GM12864 (cell line): ENCODE measurements at regions not wholly inside any gene's neighbourhood (a gene's known extent, or its start where the extent isn't known, plus 50 kb on each side); places are given as distances from the start of the nearest gene placed in this dataset.

Experiments used
- DNase-seq: peaks from one replicate; pipeline ENCODE4 v3.0.0-alpha.2; 2011; ENCODE audit warnings: low read depth
- H3K4me3 ChIP-seq: 2 replicates; pipeline ENCODE4 v1.5.1; 2011; ENCODE audit warnings: mild to moderate bottlenecking, low read depth, low read length, control low read depth
- TF ChIP-seq, protein P1 (sequence below): IDR thresholded peaks from 2 replicates; pipeline ENCODE4 v1.5.1; 2011; ENCODE audit warnings: low read depth, mild to moderate bottlenecking, moderate library complexity, low read length, control low read depth, inconsistent platforms; ENCODE audit errors: missing control alignments

DNA sequence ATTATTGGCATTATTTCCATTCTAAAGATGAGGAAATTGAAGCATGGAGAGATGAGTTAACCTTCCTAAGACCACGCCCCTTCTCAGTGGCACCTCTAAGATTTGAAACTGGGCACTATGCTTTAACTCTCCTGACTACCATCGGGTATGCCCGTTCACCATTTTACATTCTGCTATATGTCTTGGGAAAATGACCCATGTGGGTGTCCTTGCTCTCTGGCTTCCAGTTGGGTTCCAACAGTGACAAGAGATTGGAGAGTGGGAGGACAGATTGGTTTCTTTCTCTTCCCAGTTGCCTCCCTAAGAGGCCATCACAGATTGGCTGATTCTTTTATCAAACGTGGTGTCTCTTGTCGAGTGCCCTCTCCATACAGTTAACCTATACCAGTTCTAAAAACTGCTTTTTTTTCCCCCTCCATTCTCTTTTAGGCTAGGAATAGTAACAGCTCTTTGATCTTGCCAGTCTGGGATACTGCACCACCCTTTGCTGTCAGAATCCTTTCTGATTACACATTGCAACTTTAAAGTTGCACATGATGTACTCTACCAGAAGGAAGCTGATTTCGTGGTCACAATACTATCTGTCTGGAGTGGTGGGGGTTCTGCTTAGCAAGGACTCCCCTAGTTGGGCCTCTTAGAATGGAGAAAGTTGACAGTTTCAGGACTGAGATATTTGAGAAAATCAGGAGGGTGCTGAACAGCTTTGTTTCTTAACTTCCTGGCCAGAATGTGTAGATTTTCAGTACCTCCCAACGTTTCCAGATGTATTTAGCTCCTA lies 88.0 kb upstream of the ELOVL5 start:
- H3K4me3 ChIP-seq = no peak overlapping the region
- TF ChIP-seq, protein P1, sequence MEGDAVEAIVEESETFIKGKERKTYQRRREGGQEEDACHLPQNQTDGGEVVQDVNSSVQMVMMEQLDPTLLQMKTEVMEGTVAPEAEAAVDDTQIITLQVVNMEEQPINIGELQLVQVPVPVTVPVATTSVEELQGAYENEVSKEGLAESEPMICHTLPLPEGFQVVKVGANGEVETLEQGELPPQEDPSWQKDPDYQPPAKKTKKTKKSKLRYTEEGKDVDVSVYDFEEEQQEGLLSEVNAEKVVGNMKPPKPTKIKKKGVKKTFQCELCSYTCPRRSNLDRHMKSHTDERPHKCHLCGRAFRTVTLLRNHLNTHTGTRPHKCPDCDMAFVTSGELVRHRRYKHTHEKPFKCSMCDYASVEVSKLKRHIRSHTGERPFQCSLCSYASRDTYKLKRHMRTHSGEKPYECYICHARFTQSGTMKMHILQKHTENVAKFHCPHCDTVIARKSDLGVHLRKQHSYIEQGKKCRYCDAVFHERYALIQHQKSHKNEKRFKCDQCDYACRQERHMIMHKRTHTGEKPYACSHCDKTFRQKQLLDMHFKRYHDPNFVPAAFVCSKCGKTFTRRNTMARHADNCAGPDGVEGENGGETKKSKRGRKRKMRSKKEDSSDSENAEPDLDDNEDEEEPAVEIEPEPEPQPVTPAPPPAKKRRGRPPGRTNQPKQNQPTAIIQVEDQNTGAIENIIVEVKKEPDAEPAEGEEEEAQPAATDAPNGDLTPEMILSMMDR = no peak

DNA sequence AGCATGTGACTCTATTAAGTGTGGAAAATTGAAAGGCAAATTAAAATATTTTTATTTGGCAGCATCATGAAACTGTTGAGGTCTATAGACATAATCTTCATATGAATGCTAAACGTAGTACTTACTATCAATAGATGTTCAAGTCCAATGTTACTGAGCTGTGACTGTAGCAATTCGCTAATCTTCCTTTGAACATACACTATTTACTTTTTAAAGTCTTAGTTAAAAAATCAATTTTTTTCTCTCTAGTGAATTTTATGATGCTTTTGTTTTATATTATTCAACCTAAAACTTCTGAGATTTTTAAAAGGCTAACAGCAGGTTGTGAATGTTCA lies 85.2 kb upstream of the ELOVL5 start:
- TF ChIP-seq, protein P1 = no peak
- H3K4me3 ChIP-seq = no peak overlapping the region
- DNase-seq = no peak

More for the DNA sequence above, 88.0 kb upstream of the ELOVL5 start:
- DNase-seq = no peak

DNA sequence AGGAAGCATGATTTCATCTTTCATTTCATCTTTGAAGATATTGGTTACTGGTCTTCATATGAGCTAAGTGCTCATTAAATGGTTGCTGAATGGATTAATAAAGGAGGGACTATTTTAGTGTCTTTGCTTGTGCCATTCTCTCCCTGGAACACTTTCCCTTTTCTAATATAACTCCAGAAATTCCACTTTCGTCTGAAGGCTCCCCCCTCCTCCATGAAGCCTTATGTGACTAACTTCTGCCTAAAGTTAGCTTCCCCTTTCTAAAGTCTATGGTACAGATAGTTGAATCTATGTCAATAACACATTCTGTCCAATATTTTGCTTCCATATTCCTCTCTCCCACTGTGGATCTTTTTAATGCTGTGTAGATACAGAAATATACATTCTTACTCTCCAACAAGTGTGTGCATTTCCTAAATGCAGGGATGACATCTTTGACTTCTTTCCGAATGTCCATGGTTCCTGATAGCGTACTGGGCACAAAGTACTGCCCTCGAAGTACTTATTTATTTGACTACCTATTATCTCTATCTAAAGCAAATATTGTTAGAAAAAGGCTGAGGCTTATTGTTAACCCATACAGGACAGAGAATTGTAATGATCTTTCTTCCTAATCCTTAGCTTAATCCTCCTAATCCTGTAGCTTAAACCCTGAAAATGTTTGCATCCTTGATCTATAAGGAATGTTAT lies 84.7 kb upstream of the ELOVL5 start:
- TF ChIP-seq, protein P1 = no peak

DNA sequence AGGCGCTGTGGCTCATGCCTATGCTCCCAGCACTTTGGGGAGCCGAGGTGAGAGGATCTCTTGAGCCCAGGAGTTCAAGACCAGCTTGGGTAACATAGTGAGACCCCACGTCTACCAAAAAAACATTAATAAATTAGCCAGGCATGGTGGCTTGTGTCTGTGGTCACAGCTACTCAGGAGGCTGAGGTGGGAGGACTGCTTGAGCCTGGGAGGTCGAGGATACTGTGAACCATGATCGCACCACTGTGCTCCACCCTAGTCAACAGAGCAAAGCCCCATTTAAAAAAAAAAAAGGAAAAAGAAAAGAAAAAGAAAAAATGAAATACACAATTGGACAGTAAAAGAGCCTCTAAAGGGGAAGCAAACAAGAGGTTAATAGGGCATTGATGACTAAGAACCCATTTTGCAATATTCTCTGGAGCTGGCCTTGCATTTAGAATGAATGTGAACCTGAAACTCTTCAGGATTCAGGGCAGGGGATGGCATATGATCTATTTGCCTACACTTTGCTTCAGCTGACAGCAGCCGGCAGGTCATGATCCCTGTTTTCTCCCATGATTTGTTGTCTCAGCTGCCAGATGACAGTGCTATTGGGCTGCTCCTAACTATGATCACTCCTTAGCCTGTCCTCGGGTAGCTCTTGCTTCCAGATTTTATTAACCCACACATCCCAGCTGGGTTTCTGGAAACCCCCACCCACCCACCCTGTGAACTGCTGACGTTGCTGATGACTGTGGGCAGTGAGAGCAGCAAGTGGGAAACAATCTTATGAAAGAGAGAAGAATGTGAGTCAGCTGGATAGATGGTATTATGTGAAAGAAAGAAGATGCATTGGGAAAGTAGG lies 83.8 kb upstream of the ELOVL5 start:
- no peak for DNase-seq
- TF ChIP-seq, protein P1 = no peak
- no peak overlapping the region for H3K4me3 ChIP-seq

More for the DNA sequence above, 84.7 kb upstream of the ELOVL5 start:
- no peak overlapping the region for H3K4me3 ChIP-seq
- DNase-seq = no peak

DNA sequence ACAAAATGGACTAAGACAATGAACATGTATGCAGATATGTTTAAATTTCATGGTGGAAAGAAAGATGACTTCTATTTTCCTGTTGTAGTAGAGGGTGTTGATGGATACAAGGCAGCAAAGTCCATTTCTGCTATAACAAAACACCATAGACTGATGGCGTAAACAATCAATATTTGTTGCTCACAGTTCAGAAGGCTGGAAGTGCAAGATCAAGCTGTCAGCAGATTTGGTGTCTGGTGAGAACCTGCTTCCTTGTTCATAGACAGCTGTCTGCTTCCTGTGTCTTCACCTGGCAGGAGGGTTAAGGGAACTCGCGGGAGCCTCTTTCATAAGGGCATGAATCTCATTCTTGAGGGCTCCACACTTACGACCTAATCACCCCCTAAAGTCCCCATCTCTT lies 83.0 kb upstream of the ELOVL5 start:
- H3K4me3 ChIP-seq = no peak overlapping the region
- no peak for DNase-seq
- TF ChIP-seq, protein P1 = no peak

DNA sequence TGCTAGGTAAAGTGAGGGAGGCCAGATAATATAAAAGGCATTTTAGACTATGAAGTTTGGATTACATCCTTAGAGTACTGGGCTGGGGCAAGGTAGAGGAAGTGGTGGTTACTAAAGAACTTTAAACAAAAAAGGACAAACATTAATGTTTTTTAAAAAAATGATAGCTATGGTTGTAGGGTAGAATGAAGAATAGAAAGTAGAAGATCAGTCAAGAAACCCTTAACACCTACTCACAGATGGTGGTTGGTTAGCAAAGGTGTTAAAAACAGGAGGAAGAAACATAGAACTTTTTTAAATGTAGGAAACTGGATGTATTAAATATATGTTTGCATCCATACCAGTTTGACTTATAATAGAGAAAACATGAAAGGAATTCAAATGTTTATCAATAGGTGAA lies 80.7 kb upstream of the ELOVL5 start:
- TF ChIP-seq, protein P1 = no peak
- DNase-seq = no peak
- H3K4me3 ChIP-seq = no peak overlapping the region
